ENCODE measurements at regions not wholly inside any gene's neighbourhood (a gene's known extent, or its start where the extent isn't known, plus 50 kb on each side); places are given as distances from the start of the nearest gene placed in this dataset.

DNA sequence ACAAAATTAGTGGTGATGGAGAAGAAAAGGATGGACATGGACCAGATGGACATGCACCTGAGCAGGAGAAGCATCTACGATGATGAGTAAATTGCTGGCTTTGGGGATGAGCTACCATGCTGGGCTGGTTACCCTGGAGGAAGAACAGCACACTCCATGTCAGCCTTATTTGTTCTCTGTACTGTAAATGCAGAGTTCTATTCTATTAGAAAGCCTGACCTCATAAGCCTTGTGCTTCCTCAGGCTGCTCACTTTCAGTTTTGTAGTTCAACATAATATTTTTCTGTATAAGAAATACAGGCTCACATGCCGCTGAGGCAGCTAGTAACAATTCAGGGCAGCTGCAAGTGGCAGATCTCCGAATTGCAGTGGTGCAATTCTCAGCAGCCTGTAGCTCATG, 249.6 kb downstream of the PLA2G4A start:
- ATAC-seq: no peak
- TF ChIP-seq ZNF8 (CRISPR knock-in tag; IDR thresholded peaks at IDR 0.05) (no peak), ISL1 (CRISPR knock-in tag; IDR thresholded peaks at IDR 0.05) (no peak), SNAI2 (CRISPR knock-in tag; IDR thresholded peaks at IDR 0.05) (no peak), PPARA (CRISPR knock-in tag; IDR thresholded peaks at IDR 0.05; ENCODE audit: borderline replicate concordance) (no peak), CSDC2 (CRISPR knock-in tag; IDR thresholded peaks at IDR 0.05) (no peak), BACH2 (CRISPR knock-in tag; IDR thresholded peaks at IDR 0.05; ENCODE audit: borderline replicate concordance) (no peak)
- TF ChIP-seq, protein P1, sequence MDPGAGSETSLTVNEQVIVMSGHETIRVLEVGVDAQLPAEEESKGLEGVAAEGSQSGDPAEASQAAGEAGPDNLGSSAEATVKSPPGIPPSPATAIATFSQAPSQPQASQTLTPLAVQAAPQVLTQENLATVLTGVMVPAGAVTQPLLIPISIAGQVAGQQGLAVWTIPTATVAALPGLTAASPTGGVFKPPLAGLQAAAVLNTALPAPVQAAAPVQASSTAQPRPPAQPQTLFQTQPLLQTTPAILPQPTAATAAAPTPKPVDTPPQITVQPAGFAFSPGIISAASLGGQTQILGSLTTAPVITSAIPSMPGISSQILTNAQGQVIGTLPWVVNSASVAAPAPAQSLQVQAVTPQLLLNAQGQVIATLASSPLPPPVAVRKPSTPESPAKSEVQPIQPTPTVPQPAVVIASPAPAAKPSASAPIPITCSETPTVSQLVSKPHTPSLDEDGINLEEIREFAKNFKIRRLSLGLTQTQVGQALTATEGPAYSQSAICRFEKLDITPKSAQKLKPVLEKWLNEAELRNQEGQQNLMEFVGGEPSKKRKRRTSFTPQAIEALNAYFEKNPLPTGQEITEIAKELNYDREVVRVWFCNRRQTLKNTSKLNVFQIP (CRISPR knock-in tag; IDR thresholded peaks at IDR 0.05; ENCODE audit: borderline replicate concordance, low read depth): no peak

DNA sequence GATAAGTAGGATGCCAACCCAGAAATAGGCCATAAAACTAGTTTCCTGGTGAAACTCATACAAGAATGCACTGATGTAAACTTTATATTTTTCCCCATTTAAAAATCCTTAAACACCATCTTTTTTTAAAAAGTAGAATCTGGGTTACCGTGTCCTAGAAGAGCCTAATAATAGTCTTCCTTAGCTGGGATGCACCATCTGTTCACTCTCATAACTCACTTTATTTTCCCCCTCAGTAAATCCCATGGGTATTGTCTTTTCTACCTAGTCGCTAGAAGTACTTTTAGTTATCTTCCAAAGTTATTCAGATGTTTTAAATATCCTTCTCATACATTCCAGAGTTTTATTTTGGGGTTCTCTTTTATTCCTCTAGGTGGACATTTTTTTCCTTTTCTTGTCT, 250.2 kb downstream of the PLA2G4A start:
- ATAC-seq: no peak
- no peak for TF ChIP-seq RARB (CRISPR knock-in tag; IDR thresholded peaks at IDR 0.05)
- no peak for TF ChIP-seq TOX (CRISPR knock-in tag; IDR thresholded peaks at IDR 0.05; ENCODE audit: borderline replicate concordance)
- TF ChIP-seq, protein P1 (CRISPR knock-in tag; IDR thresholded peaks at IDR 0.05; ENCODE audit: borderline replicate concordance, low read depth): no peak
- TF ChIP-seq ZNF70 (CRISPR knock-in tag; IDR thresholded peaks at IDR 0.05): no peak
- no peak for TF ChIP-seq ISL1 (CRISPR knock-in tag; IDR thresholded peaks at IDR 0.05)
- TF ChIP-seq ZNF565 (CRISPR knock-in tag; conservative IDR thresholded peaks at IDR 0.05; ENCODE audit: low read depth): no peak
- no peak for TF ChIP-seq ZC3H10 (CRISPR knock-in tag; IDR thresholded peaks at IDR 0.05)
- no peak for TF ChIP-seq ESRRG (CRISPR knock-in tag; IDR thresholded peaks at IDR 0.05)
- no peak for TF ChIP-seq BACH2 (CRISPR knock-in tag; IDR thresholded peaks at IDR 0.05; ENCODE audit: borderline replicate concordance)
- no peak for TF ChIP-seq ZFP3 (CRISPR knock-in tag; IDR thresholded peaks at IDR 0.05)
- no peak for TF ChIP-seq CSDC2 (CRISPR knock-in tag; IDR thresholded peaks at IDR 0.05)
- TF ChIP-seq ZFP30 (CRISPR knock-in tag; IDR thresholded peaks at IDR 0.05): no peak
- TF ChIP-seq TCF4 (CRISPR knock-in tag; IDR thresholded peaks at IDR 0.05; ENCODE audit: borderline replicate concordance): no peak
- no peak for TF ChIP-seq GLIS3 (CRISPR knock-in tag; IDR thresholded peaks at IDR 0.05)
- TF ChIP-seq, protein P2, sequence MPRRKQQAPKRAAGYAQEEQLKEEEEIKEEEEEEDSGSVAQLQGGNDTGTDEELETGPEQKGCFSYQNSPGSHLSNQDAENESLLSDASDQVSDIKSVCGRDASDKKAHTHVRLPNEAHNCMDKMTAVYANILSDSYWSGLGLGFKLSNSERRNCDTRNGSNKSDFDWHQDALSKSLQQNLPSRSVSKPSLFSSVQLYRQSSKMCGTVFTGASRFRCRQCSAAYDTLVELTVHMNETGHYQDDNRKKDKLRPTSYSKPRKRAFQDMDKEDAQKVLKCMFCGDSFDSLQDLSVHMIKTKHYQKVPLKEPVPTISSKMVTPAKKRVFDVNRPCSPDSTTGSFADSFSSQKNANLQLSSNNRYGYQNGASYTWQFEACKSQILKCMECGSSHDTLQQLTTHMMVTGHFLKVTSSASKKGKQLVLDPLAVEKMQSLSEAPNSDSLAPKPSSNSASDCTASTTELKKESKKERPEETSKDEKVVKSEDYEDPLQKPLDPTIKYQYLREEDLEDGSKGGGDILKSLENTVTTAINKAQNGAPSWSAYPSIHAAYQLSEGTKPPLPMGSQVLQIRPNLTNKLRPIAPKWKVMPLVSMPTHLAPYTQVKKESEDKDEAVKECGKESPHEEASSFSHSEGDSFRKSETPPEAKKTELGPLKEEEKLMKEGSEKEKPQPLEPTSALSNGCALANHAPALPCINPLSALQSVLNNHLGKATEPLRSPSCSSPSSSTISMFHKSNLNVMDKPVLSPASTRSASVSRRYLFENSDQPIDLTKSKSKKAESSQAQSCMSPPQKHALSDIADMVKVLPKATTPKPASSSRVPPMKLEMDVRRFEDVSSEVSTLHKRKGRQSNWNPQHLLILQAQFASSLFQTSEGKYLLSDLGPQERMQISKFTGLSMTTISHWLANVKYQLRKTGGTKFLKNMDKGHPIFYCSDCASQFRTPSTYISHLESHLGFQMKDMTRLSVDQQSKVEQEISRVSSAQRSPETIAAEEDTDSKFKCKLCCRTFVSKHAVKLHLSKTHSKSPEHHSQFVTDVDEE (CRISPR knock-in tag; IDR thresholded peaks at IDR 0.05): no peak
- TF ChIP-seq ZNF8 (CRISPR knock-in tag; IDR thresholded peaks at IDR 0.05): no peak
- no peak for TF ChIP-seq PPARA (CRISPR knock-in tag; IDR thresholded peaks at IDR 0.05; ENCODE audit: borderline replicate concordance)
- no peak for TF ChIP-seq OSR1 (CRISPR knock-in tag; IDR thresholded peaks at IDR 0.05)
- TF ChIP-seq, protein P3, sequence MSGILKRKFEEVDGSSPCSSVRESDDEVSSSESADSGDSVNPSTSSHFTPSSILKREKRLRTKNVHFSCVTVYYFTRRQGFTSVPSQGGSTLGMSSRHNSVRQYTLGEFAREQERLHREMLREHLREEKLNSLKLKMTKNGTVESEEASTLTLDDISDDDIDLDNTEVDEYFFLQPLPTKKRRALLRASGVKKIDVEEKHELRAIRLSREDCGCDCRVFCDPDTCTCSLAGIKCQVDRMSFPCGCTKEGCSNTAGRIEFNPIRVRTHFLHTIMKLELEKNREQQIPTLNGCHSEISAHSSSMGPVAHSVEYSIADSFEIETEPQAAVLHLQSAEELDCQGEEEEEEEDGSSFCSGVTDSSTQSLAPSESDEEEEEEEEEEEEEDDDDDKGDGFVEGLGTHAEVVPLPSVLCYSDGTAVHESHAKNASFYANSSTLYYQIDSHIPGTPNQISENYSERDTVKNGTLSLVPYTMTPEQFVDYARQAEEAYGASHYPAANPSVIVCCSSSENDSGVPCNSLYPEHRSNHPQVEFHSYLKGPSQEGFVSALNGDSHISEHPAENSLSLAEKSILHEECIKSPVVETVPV (CRISPR knock-in tag; IDR thresholded peaks at IDR 0.05): no peak
- TF ChIP-seq, protein P4, sequence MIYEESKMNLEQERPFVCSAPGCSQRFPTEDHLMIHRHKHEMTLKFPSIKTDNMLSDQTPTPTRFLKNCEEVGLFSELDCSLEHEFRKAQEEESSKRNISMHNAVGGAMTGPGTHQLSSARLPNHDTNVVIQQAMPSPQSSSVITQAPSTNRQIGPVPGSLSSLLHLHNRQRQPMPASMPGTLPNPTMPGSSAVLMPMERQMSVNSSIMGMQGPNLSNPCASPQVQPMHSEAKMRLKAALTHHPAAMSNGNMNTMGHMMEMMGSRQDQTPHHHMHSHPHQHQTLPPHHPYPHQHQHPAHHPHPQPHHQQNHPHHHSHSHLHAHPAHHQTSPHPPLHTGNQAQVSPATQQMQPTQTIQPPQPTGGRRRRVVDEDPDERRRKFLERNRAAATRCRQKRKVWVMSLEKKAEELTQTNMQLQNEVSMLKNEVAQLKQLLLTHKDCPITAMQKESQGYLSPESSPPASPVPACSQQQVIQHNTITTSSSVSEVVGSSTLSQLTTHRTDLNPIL (CRISPR knock-in tag; IDR thresholded peaks at IDR 0.05; ENCODE audit: low read depth): no peak

DNA sequence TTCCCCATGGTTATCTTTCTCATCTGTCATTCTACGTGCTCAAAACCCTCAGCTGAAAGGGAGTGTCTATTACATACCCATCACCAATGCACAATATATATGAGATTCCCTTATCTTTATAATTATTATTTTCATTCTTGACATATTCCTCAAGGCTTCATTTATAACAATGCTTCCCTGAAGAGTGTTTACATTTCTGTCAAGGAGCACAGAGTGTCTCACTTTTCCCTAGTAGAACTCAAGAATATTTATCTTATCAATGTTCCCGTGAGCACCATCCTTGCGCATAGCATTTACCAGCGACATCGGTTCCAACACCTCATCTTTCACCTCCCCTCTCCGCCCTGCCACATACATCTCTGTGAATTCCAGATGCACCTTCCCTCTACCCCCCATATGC, 250.6 kb downstream of the PLA2G4A start:
- no peak for ATAC-seq
- TF ChIP-seq SNAI2 (CRISPR knock-in tag; IDR thresholded peaks at IDR 0.05) (no peak), PPARA (CRISPR knock-in tag; IDR thresholded peaks at IDR 0.05; ENCODE audit: borderline replicate concordance) (no peak), ZC3H10 (CRISPR knock-in tag; IDR thresholded peaks at IDR 0.05) (no peak), ZFP30 (CRISPR knock-in tag; IDR thresholded peaks at IDR 0.05) (no peak), OSR1 (CRISPR knock-in tag; IDR thresholded peaks at IDR 0.05) (no peak), GLIS3 (CRISPR knock-in tag; IDR thresholded peaks at IDR 0.05) (no peak)
- TF ChIP-seq, protein P3 (CRISPR knock-in tag; IDR thresholded peaks at IDR 0.05): no peak
- TF ChIP-seq, protein P1 (CRISPR knock-in tag; IDR thresholded peaks at IDR 0.05; ENCODE audit: borderline replicate concordance, low read depth): no peak
- TF ChIP-seq, protein P5, sequence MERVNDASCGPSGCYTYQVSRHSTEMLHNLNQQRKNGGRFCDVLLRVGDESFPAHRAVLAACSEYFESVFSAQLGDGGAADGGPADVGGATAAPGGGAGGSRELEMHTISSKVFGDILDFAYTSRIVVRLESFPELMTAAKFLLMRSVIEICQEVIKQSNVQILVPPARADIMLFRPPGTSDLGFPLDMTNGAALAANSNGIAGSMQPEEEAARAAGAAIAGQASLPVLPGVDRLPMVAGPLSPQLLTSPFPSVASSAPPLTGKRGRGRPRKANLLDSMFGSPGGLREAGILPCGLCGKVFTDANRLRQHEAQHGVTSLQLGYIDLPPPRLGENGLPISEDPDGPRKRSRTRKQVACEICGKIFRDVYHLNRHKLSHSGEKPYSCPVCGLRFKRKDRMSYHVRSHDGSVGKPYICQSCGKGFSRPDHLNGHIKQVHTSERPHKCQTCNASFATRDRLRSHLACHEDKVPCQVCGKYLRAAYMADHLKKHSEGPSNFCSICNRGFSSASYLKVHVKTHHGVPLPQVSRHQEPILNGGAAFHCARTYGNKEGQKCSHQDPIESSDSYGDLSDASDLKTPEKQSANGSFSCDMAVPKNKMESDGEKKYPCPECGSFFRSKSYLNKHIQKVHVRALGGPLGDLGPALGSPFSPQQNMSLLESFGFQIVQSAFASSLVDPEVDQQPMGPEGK (CRISPR knock-in tag; IDR thresholded peaks at IDR 0.05; ENCODE audit: borderline replicate concordance): no peak

Measured in SK-N-SH treated with all-trans-retinoic acid at 6 μM for 48 hours (cell line).